HEK293T (cell line): ENCODE measurements at regions not wholly inside any gene's neighbourhood (a gene's known extent, or its start where the extent isn't known, plus 50 kb on each side); places are given as distances from the start of the nearest gene placed in this dataset.

Experiments used
- ELF4 ChIP-seq: fragments of 450-650 bp; IDR thresholded peaks from 2 replicates; pipeline ENCODE4 v1.6.1; 2017; ENCODE audit warnings: antibody characterized with exemption
- FOXM1 ChIP-seq: fragments of 450-650 bp; IDR thresholded peaks from 2 replicates; pipeline ENCODE4 v1.6.1; 2017; ENCODE audit warnings: mild to moderate bottlenecking, borderline replicate concordance
- LEF1 ChIP-seq: fragments of 450-650 bp; IDR thresholded peaks from 2 replicates; pipeline ENCODE4 v1.6.1; 2017; ENCODE audit warnings: mild to moderate bottlenecking, borderline replicate concordance
- NFRKB ChIP-seq: fragments of 450-650 bp; IDR thresholded peaks from 2 replicates; pipeline ENCODE4 v1.6.1; 2016; ENCODE audit warnings: mild to moderate bottlenecking, moderate library complexity
- SP1 ChIP-seq: fragments of 450-650 bp; IDR thresholded peaks from 2 replicates; pipeline ENCODE4 v1.6.1; 2017
- SUZ12 ChIP-seq: fragments of 450-650 bp; IDR thresholded peaks from 2 replicates; pipeline ENCODE4 v1.6.1; 2016; ENCODE audit warnings: mild to moderate bottlenecking
- TARDBP ChIP-seq: fragments of 450-650 bp; IDR thresholded peaks from 2 replicates; pipeline ENCODE4 v1.6.1; 2016

- TF ChIP-seq FOXM1 = no peak
- no peak for TF ChIP-seq NFRKB
- TF ChIP-seq TARDBP = no peak
- no peak for TF ChIP-seq SUZ12
- no peak for TF ChIP-seq LEF1
- TF ChIP-seq SP1 = no peak
- no peak for TF ChIP-seq ELF4
Observed at GRCh38 chr9:96160866-96161265, 141.1 kb downstream of the HSD17B3 start.
